Fibroblast of lung (primary cell): ENCODE measurements at regions not wholly inside any gene's neighbourhood (a gene's known extent, or its start where the extent isn't known, plus 50 kb on each side); places are given as distances from the start of the nearest gene placed in this dataset.

Source experiments
- CTCF ChIP-seq, 2 donors: IDR thresholded peaks in 1 of 2; conservative IDR thresholded peaks in 1 of 2; 1 replicate in 1 of 2; 2 replicates in 1 of 2; pipeline ENCODE4 v1.5.1; 2011 to 2012; ENCODE audit warnings: low read length in 2 of 2, control low read depth in 1 of 2, inconsistent platforms in 1 of 2, low read depth in 1 of 2, mild to moderate bottlenecking in 1 of 2
- EZH2 ChIP-seq: IDR thresholded peaks from 2 replicates; pipeline ENCODE4 v1.5.1; 2012; ENCODE audit warnings: low read length, control low read depth, mild to moderate bottlenecking; ENCODE audit errors: missing control alignments

GRCh38 chr21:25493722-25494121, 113.6 kb downstream of the MRPL39 start:
- no peak for TF ChIP-seq CTCF (conservative IDR thresholded peaks at IDR 0.05 in 1 of 2, IDR thresholded peaks at IDR 0.05 in 1 of 2; ENCODE audit: low read depth in 1 of 2, low read length in 2 of 2)
- TF ChIP-seq EZH2: no peak
